Skeletal muscle tissue (tissue), 3 donors: ENCODE measurements at regions not wholly inside any gene's neighbourhood (a gene's known extent, or its start where the extent isn't known, plus 50 kb on each side); places are given as distances from the start of the nearest gene placed in this dataset.

Experiments used
- H3K27ac ChIP-seq: one replicate; pipeline ENCODE4 v1.7.0; 2013; ENCODE audit warnings: mild to moderate bottlenecking, low read depth, low read length, inconsistent platforms
- H3K27me3 ChIP-seq, 3 donors: one replicate each; pipeline ENCODE4 v1.7.0; 2013; ENCODE audit warnings: low read length in 3 of 3; ENCODE audit not compliant: control insufficient read depth in 3 of 3, insufficient read depth in 3 of 3
- H3K36me3 ChIP-seq, 3 donors: one replicate each; pipeline ENCODE4 v1.7.0; 2013; ENCODE audit warnings: low read length in 3 of 3; ENCODE audit not compliant: control insufficient read depth in 3 of 3, insufficient read depth in 3 of 3
- H3K4me1 ChIP-seq, 3 donors: one replicate each; pipeline ENCODE4 v1.7.0; 2013; ENCODE audit warnings: low read length in 3 of 3, mild to moderate bottlenecking in 3 of 3; ENCODE audit not compliant: control insufficient read depth in 3 of 3, insufficient read depth in 3 of 3
- H3K4me3 ChIP-seq, 3 donors: one replicate each; pipeline ENCODE4 v1.7.0; 2013; ENCODE audit warnings: low read length in 3 of 3
- H3K9ac ChIP-seq, 3 donors: one replicate each; pipeline ENCODE4 v1.7.0; 2013; ENCODE audit warnings: low read length in 3 of 3, mild to moderate bottlenecking in 3 of 3, moderate library complexity in 2 of 3, low read depth in 1 of 3
- H3K9me3 ChIP-seq, 3 donors: one replicate each; pipeline ENCODE4 v1.7.0; 2013; ENCODE audit warnings: low read length in 3 of 3; ENCODE audit not compliant: control insufficient read depth in 3 of 3
- donor health status: Osteomylitis.

GRCh38 chr3:117305681-117306080 lies 596.1 kb downstream of the TUSC7 start:
- Histone ChIP-seq H3K27me3 (no peaks in the 10 kb centered on the region), H3K4me3 (no peak overlapping the region), H3K4me1 (no peaks in the 10 kb centered on the region), H3K27ac (no peak overlapping the region), H3K9me3 (no peaks in the 10 kb centered on the region), H3K36me3 (no peaks in the 10 kb centered on the region), H3K9ac (no peak overlapping the region)

GRCh38 chr3:117306299-117306698 lies 596.7 kb downstream of the TUSC7 start:
- H3K4me3 ChIP-seq = no peak overlapping the region
- H3K27me3 ChIP-seq = no peaks in the 10 kb centered on the region
- no peak overlapping the region for H3K9ac ChIP-seq
- no peaks in the 10 kb centered on the region for H3K4me1 ChIP-seq
- H3K36me3 ChIP-seq = no peaks in the 10 kb centered on the region
- no peaks in the 10 kb centered on the region for H3K9me3 ChIP-seq
- H3K27ac ChIP-seq = no peak overlapping the region

- no peak overlapping the region for H3K4me3 ChIP-seq
- no peak overlapping the region for H3K9ac ChIP-seq
- H3K27me3 ChIP-seq = no peaks in the 10 kb centered on the region
- no peaks in the 10 kb centered on the region for H3K36me3 ChIP-seq
- no peaks in the 10 kb centered on the region for H3K9me3 ChIP-seq
- H3K27ac ChIP-seq = no peak overlapping the region
- no peaks in the 10 kb centered on the region for H3K4me1 ChIP-seq
Observed at GRCh38 chr3:117308353-117308752, 598.8 kb downstream of the TUSC7 start.

- H3K36me3 ChIP-seq = no peaks in the 10 kb centered on the region
- H3K27me3 ChIP-seq = no peaks in the 10 kb centered on the region
- H3K9ac ChIP-seq = no peak overlapping the region
- no peak overlapping the region for H3K27ac ChIP-seq
- H3K4me1 ChIP-seq = no peaks in the 10 kb centered on the region
- H3K9me3 ChIP-seq = no peaks in the 10 kb centered on the region
- no peak overlapping the region for H3K4me3 ChIP-seq
Observed at GRCh38 chr3:117308756-117309155, 599.2 kb downstream of the TUSC7 start.

GRCh38 chr3:117310536-117310935 lies 601.0 kb downstream of the TUSC7 start:
- H3K27me3 ChIP-seq = no peaks in the 10 kb centered on the region
- no peak overlapping the region for H3K4me3 ChIP-seq
- no peak overlapping the region for H3K27ac ChIP-seq
- no peak overlapping the region for H3K9ac ChIP-seq
- no peaks in the 10 kb centered on the region for H3K9me3 ChIP-seq
- no peaks in the 10 kb centered on the region for H3K4me1 ChIP-seq
- H3K36me3 ChIP-seq = no peaks in the 10 kb centered on the region

- Histone ChIP-seq H3K4me3 (no peak overlapping the region), H3K36me3 (no peaks in the 10 kb centered on the region), H3K9ac (no peak overlapping the region), H3K27ac (no peak overlapping the region), H3K9me3 (no peaks in the 10 kb centered on the region), H3K27me3 (no peaks in the 10 kb centered on the region), H3K4me1 (no peaks in the 10 kb centered on the region)
Observed at GRCh38 chr3:117314441-117315150, 605.0 kb downstream of the TUSC7 start.

- H3K27me3 ChIP-seq = no peaks in the 10 kb centered on the region
- H3K36me3 ChIP-seq = no peaks in the 10 kb centered on the region
- no peaks in the 10 kb centered on the region for H3K4me1 ChIP-seq
- no peak overlapping the region for H3K4me3 ChIP-seq
- H3K27ac ChIP-seq = no peak overlapping the region
- H3K9me3 ChIP-seq = no peaks in the 10 kb centered on the region
- no peak overlapping the region for H3K9ac ChIP-seq
Observed at GRCh38 chr3:117322866-117323265, 613.3 kb downstream of the TUSC7 start.

GRCh38 chr3:117346901-117347300 lies 637.3 kb downstream of the TUSC7 start:
- no peaks in the 10 kb centered on the region for H3K9me3 ChIP-seq

GRCh38 chr3:117348884-117349283 lies 639.3 kb downstream of the TUSC7 start:
- H3K36me3 ChIP-seq = no peaks in the 10 kb centered on the region

More at GRCh38 chr3:117346901-117347300, 637.3 kb downstream of the TUSC7 start:
- no peak overlapping the region for H3K4me3 ChIP-seq
- no peaks in the 10 kb centered on the region for H3K4me1 ChIP-seq
- no peaks in the 10 kb centered on the region for H3K36me3 ChIP-seq
- peaks cover 0 to 2% (median 0%) of the 10 kb centered on the region in 3 donors for H3K27me3 ChIP-seq
- no peak overlapping the region for H3K27ac ChIP-seq
- no peak overlapping the region for H3K9ac ChIP-seq

GRCh38 chr3:117349566-117349965 lies 640.0 kb downstream of the TUSC7 start:
- Histone ChIP-seq H3K9ac (no peak overlapping the region), H3K36me3 (no peaks in the 10 kb centered on the region), H3K27ac (no peak overlapping the region), H3K9me3 (no peaks in the 10 kb centered on the region), H3K4me1 (no peaks in the 10 kb centered on the region), H3K27me3 (no peaks in the 10 kb centered on the region), H3K4me3 (no peak overlapping the region)

More at GRCh38 chr3:117348884-117349283, 639.3 kb downstream of the TUSC7 start:
- no peak overlapping the region for H3K27ac ChIP-seq
- no peak overlapping the region for H3K9ac ChIP-seq
- H3K9me3 ChIP-seq = no peaks in the 10 kb centered on the region
- H3K27me3 ChIP-seq = peaks cover 0 to 2% (median 0%) of the 10 kb centered on the region in 3 donors
- H3K4me1 ChIP-seq = no peaks in the 10 kb centered on the region
- no peak overlapping the region for H3K4me3 ChIP-seq
